ENCODE measurements at regions not wholly inside any gene's neighbourhood (a gene's known extent, or its start where the extent isn't known, plus 50 kb on each side); places are given as distances from the start of the nearest gene placed in this dataset.

DNA sequence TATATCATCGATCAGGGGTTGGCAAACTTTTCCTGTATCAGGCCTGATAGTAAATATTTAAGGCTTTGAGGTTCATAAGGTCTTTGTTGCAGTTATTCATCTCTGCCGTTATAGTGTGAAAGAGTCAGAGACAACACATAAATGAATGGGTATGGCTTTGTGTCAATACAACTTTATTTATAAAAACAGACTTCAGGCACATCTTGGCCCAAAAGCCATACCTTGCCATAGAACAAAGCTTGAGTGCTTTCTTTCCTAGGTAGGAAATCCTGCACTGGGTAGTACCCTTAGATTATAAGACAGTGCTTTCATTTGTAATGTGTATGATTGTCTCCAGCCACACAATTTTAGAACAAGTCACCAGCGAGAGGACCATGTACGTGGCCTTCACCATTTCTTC lies 58.9 kb upstream of the MAGI1 start:
- peaks cover 7% of the 10 kb centered on the region for H3K9me3 Mint-ChIP-seq
- Histone ChIP-seq H3K4me2 (no peak overlapping the region), H3K27me3 (no peaks in the 10 kb centered on the region), H3F3A (ENCODE audit: low read depth) (no peaks in the 10 kb centered on the region), H3K4me3 (no peak overlapping the region), H3K27ac (no peak overlapping the region), H4K20me1 (ENCODE audit: low read depth) (no peaks in the 10 kb centered on the region), H3K9ac (no peak overlapping the region), H2AFZ (replicated peaks) (no peak overlapping the region), H3K4me1 (peaks cover 8% of the 10 kb centered on the region), H3K79me2 (ENCODE audit: low read depth) (no peaks in the 10 kb centered on the region), H3K36me3 (no peaks in the 10 kb centered on the region), H3K9me3 (ENCODE audit: low read depth) (no peaks in the 10 kb centered on the region)
- DNase-seq (ENCODE audit: low spot score), result no peak
- H3K27me3 Mint-ChIP-seq (ENCODE audit: insufficient read depth, low read depth), result peaks cover 2% of the 10 kb centered on the region
- H3K4me3 Mint-ChIP-seq, result no peak overlapping the region
- H3K4me1 Mint-ChIP-seq, result peaks cover 12% of the 10 kb centered on the region
- no peaks in the 10 kb centered on the region for H3K36me3 Mint-ChIP-seq
- H3K27ac Mint-ChIP-seq, result no peak overlapping the region
- TF ChIP-seq, protein P1, sequence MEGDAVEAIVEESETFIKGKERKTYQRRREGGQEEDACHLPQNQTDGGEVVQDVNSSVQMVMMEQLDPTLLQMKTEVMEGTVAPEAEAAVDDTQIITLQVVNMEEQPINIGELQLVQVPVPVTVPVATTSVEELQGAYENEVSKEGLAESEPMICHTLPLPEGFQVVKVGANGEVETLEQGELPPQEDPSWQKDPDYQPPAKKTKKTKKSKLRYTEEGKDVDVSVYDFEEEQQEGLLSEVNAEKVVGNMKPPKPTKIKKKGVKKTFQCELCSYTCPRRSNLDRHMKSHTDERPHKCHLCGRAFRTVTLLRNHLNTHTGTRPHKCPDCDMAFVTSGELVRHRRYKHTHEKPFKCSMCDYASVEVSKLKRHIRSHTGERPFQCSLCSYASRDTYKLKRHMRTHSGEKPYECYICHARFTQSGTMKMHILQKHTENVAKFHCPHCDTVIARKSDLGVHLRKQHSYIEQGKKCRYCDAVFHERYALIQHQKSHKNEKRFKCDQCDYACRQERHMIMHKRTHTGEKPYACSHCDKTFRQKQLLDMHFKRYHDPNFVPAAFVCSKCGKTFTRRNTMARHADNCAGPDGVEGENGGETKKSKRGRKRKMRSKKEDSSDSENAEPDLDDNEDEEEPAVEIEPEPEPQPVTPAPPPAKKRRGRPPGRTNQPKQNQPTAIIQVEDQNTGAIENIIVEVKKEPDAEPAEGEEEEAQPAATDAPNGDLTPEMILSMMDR (IDR thresholded peaks at IDR 0.05), result no peak
- no peak for TF ChIP-seq EZH2 (IDR thresholded peaks at IDR 0.05)
- TF ChIP-seq EZH2phosphoT487 (IDR thresholded peaks at IDR 0.05), result no peak

DNA sequence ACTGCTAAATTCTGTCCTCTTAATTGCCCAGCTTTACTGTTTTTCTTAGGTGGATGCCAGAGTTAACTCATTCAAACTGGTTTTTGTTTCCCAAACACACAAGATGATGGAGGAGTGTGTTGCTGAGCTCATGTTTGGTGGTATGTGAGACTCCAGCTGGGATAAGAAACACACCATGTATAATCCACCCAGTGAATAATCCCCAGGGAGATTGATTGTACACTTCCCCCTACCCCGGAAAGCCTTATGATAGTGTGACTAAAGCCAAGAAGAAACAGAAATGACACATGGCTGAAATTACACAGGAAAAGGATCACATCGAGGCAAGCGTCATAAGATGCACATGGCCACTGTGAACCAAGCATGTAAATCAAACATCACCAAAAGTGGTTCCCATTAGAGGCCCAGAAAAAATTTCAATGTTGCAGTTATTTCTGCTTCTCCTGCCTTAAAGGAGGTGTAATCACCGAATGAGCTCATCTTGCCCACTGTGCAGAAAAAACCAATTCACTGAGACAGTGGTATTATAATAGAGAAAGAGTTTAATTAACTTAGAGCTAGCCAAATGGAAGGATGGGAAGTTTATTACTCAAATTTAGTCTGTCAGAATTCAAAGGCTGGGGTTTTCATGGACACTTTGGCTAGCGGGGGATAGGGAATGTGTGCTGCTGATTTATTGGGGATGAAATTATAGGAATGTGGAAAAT lies 56.7 kb upstream of the MAGI1 start:
- Histone ChIP-seq H3K9me3 (ENCODE audit: low read depth) (no peaks in the 10 kb centered on the region), H3K36me3 (no peaks in the 10 kb centered on the region), H3K79me2 (ENCODE audit: low read depth) (no peaks in the 10 kb centered on the region), H3K4me2 (no peak overlapping the region), H4K20me1 (ENCODE audit: low read depth) (no peaks in the 10 kb centered on the region), H3K4me3 (no peak overlapping the region), H3K27ac (no peak overlapping the region), H3K9ac (no peak overlapping the region), H3K27me3 (no peaks in the 10 kb centered on the region), H3F3A (ENCODE audit: low read depth) (no peaks in the 10 kb centered on the region), H3K4me1 (peaks cover 8% of the 10 kb centered on the region), H2AFZ (replicated peaks) (no peak overlapping the region)
- TF ChIP-seq, protein P1 (IDR thresholded peaks at IDR 0.05), result no peak
- TF ChIP-seq EZH2phosphoT487 (IDR thresholded peaks at IDR 0.05) (no peak), EZH2 (IDR thresholded peaks at IDR 0.05) (no peak)
- Mint-ChIP-seq H3K27ac (no peak overlapping the region), H3K4me3 (no peak overlapping the region), H3K27me3 (ENCODE audit: insufficient read depth, low read depth) (peaks cover 2% of the 10 kb centered on the region), H3K9me3 (peaks cover 7% of the 10 kb centered on the region), H3K36me3 (no peaks in the 10 kb centered on the region), H3K4me1 (peaks cover 12% of the 10 kb centered on the region)
- no peak for DNase-seq (ENCODE audit: low spot score)

DNA sequence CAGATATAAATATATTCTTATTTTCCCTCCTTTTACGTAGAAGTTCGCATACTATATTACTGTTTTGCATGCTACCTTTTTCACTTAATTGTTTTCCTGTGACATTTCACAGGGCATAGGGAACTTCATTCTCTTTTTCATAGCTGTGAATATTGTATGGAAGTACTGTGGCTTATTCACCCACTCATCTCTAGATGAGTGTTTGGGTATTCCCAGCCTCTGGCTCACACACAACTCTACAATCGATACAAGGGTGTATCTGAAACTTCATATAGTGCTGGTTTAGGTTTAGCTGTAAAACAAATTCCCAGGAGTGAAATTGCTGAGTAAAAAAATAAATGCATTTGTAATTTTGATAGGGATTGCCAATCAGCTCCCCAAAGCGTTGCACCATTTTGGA lies 55.3 kb upstream of the MAGI1 start:
- Histone ChIP-seq H3K4me1 (no peaks in the 10 kb centered on the region), H2AFZ (replicated peaks) (no peak overlapping the region), H3K79me2 (ENCODE audit: low read depth) (no peaks in the 10 kb centered on the region), H3K4me2 (no peak overlapping the region), H3K9me3 (ENCODE audit: low read depth) (no peaks in the 10 kb centered on the region), H3K9ac (no peak overlapping the region), H3K27me3 (no peaks in the 10 kb centered on the region), H4K20me1 (ENCODE audit: low read depth) (no peaks in the 10 kb centered on the region), H3K4me3 (no peak overlapping the region), H3K36me3 (no peaks in the 10 kb centered on the region), H3F3A (ENCODE audit: low read depth) (no peaks in the 10 kb centered on the region), H3K27ac (no peak overlapping the region)
- no peak overlapping the region for H3K4me3 Mint-ChIP-seq
- peaks cover 7% of the 10 kb centered on the region for H3K9me3 Mint-ChIP-seq
- no peak for TF ChIP-seq EZH2 (IDR thresholded peaks at IDR 0.05)
- TF ChIP-seq EZH2phosphoT487 (IDR thresholded peaks at IDR 0.05), result no peak
- TF ChIP-seq, protein P1 (IDR thresholded peaks at IDR 0.05), result no peak
- peaks cover 2% of the 10 kb centered on the region for H3K27me3 Mint-ChIP-seq (ENCODE audit: insufficient read depth, low read depth)
- H3K27ac Mint-ChIP-seq, result no peak overlapping the region
- no peaks in the 10 kb centered on the region for H3K4me1 Mint-ChIP-seq
- no peaks in the 10 kb centered on the region for H3K36me3 Mint-ChIP-seq
- DNase-seq (ENCODE audit: low spot score), result no peak
